C4-2B (cell line): ENCODE measurements at regions not wholly inside any gene's neighbourhood (a gene's known extent, or its start where the extent isn't known, plus 50 kb on each side); places are given as distances from the start of the nearest gene placed in this dataset.

Source experiments
- CTCF ChIP-seq: fragments of 450-650 bp; conservative IDR thresholded peaks from 2 replicates; pipeline ENCODE4 v1.5.1; 2017; ENCODE audit warnings: mild to moderate bottlenecking
- ZFX ChIP-seq: fragments of 450-650 bp; IDR thresholded peaks from 2 replicates; pipeline ENCODE4 v1.6.1; 2017

GRCh38 chr11:82636615-82637014, 97.0 kb downstream of the FAM181B start:
- TF ChIP-seq CTCF (no peak), ZFX (no peak)
